Cardiac fibroblast (primary cell): ENCODE measurements at regions not wholly inside any gene's neighbourhood (a gene's known extent, or its start where the extent isn't known, plus 50 kb on each side); places are given as distances from the start of the nearest gene placed in this dataset.

Experiments
- DNase-seq, 2 donors: peaks; one replicate each; pipeline versions ENCODE4 v3.0.0 to v3.0.0-alpha.2; 2010; ENCODE audit warnings: low read depth in 2 of 2
- H3K4me3 ChIP-seq, 2 donors: replicated peaks in 1 of 2; 1 replicate in 1 of 2; 2 replicates in 1 of 2; pipeline ENCODE4 v1.5.1; 2011; ENCODE audit warnings: low read depth in 2 of 2, low read length in 2 of 2, mild to moderate bottlenecking in 2 of 2, moderate library complexity in 1 of 2
- TF ChIP-seq, protein P1 (sequence below): IDR thresholded peaks from one replicate; pipeline ENCODE4 v1.5.1; 2011; ENCODE audit warnings: low read depth, mild to moderate bottlenecking, low read length, inconsistent platforms

DNA sequence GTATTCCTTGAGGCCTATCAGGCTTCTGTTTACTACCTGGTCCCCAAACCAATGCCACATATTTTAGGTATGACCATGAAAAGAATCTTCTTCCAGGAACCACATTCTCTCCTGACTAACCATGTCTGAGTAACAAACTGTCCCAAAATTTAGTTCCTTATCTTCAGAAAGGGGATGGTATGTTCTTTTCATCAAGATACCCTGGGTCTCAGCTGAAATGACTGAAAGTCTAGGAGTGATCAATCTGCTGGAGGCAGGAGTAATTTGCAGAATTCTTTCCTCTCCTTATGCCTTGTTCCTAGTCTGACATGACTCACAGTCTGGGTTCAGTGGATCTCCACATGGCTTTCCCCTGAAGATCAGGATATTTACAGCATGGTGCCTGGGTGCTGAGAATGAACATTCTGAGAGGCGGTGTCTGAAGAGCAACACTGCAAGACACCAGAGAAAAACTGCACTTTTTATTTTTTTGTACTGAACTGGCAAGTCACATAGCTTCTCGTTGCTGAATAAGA is 665.5 kb downstream of the TLL1 start:
- peak in 1 of 2 donors; percentile 42 for DNase-seq
- H3K4me3 ChIP-seq: no peak overlapping the region
- TF ChIP-seq, protein P1, sequence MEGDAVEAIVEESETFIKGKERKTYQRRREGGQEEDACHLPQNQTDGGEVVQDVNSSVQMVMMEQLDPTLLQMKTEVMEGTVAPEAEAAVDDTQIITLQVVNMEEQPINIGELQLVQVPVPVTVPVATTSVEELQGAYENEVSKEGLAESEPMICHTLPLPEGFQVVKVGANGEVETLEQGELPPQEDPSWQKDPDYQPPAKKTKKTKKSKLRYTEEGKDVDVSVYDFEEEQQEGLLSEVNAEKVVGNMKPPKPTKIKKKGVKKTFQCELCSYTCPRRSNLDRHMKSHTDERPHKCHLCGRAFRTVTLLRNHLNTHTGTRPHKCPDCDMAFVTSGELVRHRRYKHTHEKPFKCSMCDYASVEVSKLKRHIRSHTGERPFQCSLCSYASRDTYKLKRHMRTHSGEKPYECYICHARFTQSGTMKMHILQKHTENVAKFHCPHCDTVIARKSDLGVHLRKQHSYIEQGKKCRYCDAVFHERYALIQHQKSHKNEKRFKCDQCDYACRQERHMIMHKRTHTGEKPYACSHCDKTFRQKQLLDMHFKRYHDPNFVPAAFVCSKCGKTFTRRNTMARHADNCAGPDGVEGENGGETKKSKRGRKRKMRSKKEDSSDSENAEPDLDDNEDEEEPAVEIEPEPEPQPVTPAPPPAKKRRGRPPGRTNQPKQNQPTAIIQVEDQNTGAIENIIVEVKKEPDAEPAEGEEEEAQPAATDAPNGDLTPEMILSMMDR: no peak

DNA sequence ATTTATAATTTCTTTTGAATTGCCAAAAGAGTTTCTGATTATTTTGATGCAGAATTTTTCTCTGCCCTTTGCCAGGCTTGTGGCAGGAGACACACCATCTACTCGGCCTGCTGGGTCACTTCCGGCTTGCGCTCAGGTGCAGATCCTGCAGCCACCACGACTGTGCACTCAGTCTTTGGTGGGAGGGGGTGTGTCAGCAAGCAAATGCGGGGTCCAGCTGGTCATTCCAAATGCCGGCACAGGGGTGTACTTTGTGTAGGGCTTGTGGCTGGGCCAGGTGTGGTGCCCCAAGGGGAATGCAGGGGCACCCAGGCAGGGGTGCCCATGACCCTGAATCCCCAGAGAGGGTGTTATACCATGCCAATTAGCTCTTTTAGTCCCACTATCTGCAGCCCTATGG is 673.0 kb downstream of the TLL1 start:
- H3K4me3 ChIP-seq: no peak overlapping the region
- no peak for DNase-seq
- TF ChIP-seq, protein P1: no peak

DNA sequence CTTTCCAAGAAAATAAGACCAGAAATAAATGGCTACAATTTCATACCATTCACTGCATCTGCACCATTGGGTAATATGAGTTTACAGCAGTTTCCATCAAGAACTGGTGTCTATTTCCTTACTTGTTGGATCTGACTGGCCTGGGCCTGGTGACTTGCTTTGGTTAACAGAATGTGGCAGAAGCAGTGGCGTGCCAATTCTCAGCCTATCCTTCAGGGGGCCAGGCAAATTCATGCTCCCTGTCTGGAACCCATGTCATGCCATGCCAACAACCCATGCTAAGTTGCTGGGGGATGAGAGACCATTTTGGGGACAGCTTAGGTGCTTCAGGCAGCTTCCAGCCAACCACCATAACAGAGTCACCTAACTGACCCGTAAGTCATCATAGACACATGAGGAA is 656.7 kb downstream of the SPOCK3 start:
- TF ChIP-seq, protein P1: no peak
- DNase-seq: no peak
- H3K4me3 ChIP-seq: no peak overlapping the region

DNA sequence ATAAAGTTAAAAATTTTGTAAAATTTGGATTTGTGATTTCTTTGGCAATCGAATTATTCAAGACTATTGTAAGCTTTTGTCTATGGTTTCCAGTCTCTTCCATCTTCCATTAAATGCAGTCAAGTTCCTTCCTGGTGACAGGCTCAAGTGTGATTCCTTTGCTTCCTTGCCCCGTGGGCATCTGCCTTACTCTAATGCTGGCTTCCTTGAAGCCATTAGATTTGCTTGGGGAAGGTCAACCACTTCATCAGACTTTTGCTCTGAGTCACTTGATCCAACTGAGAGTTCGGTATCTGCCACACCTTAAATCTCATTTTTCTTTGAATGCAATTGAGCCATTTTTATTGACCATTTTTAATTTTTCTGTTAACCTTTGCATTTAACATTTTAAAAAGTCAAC is 648.8 kb downstream of the SPOCK3 start:
- no peak for DNase-seq
- H3K4me3 ChIP-seq: no peak overlapping the region
- TF ChIP-seq, protein P1: no peak

DNA sequence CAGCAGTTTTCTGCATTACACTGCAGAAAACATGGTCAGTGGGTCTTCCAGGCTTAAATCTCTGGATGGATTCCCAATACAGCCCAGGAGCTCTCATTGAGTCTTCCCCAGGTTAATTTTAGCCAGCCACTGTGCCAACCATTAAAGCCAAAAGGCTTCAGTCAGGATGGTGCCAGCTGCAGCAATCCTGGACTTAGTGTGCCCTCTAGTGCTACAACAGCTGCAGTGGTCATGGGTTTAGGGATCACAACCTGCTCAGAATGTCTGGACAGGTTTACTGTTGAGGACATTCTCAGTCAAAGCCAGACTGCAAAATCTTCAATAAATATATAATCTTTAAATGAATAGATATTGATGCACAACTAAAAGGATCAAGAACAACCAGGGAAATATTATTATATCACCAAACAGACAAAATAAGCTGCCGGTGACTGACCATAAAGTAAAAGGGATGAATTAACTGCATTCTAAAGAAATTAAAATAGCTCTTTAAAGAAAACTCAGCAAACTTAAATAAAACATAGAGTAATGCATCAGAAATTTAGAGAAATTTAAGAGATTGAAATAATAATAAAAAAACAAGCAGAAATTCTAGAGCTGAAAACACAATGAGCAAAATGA is 639.9 kb downstream of the SPOCK3 start:
- no peak overlapping the region for H3K4me3 ChIP-seq
- DNase-seq: peak; percentile 56 to 73
- TF ChIP-seq, protein P1: peak; percentile 81

DNA sequence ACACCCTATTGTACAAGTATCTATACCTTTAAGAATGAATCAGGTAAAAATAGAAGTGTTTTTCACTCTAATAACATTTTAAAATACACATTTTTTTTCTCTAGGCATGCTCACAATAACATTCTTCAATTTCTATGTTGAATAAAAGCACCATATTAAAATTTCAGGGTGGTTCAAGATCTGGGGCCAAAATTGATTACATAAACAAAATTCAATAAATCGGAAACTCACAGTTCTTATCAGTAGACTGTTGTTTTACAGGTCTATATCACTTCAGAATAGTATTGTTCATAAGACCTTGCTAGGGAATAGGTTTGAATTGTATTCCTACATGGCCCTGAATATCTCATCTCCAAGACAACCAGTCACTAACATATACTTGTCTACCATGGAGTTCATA is 634.0 kb downstream of the SPOCK3 start:
- TF ChIP-seq, protein P1: no peak
- no peak overlapping the region for H3K4me3 ChIP-seq
- no peak for DNase-seq

DNA sequence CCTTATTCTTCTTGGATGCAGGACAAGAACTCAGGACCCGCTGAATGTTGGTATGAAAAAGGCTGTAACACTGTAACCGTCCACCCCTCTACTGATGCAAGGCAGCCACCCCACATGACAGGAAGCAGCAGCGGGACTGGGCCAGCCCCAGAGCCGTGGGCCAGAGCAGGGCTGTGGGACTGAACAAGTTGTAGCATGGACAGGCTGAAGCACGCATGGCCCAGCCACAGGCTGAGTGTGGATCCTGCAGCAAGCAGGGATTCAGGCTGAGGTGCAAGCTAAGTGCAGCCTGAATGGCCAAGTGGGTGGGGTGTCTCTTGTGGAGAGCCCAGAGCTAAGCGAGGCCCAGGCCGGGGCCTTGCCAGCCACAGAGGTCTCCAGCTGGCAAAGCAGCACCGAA is 632.2 kb downstream of the SPOCK3 start:
- no peak overlapping the region for H3K4me3 ChIP-seq
- DNase-seq: no peak
- TF ChIP-seq, protein P1: no peak
